ENCODE measurements at regions not wholly inside any gene's neighbourhood (a gene's known extent, or its start where the extent isn't known, plus 50 kb on each side); places are given as distances from the start of the nearest gene placed in this dataset.
"Not testable (repeated sequence)": the region's sequence is repeated elsewhere in the genome, so short reads cannot be mapped to it uniquely, and the experiment has no call there.

GRCh38 chr11:13567551-13567950 is 71.8 kb upstream of the PTH start:
- Histone ChIP-seq H3K9ac (ENCODE audit: insufficient read depth in 1 of 2, low read length in 2 of 2) (no peak overlapping the region), H3K27ac (ENCODE audit: low read depth in 1 of 2, low read length in 1 of 2) (no peak overlapping the region), H3K36me3 (ENCODE audit: control insufficient read depth in 4 of 4, insufficient read depth in 4 of 4, low read length in 4 of 4) (no peaks in the 10 kb centered on the region), H3K9me3 (ENCODE audit: control insufficient read depth in 4 of 4, insufficient read depth in 3 of 4, low read length in 3 of 4) (peaks cover 0 to 6% (median 2%) of the 10 kb centered on the region in 4 donors), H3K27me3 (ENCODE audit: control insufficient read depth in 3 of 3, insufficient read depth in 3 of 3, low read length in 2 of 3) (no peaks in the 10 kb centered on the region), H3K4me3 (no peak overlapping the region), H3K4me1 (ENCODE audit: control insufficient read depth in 5 of 5, insufficient read depth in 5 of 5, low read length in 5 of 5) (no peaks in the 10 kb centered on the region)
- TF ChIP-seq CTCF (IDR thresholded peaks at IDR 0.05; ENCODE audit: control extremely low read depth, extremely low read depth) = no peak
- no peak for DNase-seq
- no peak for ATAC-seq (ENCODE audit: insufficient read depth, low FRiP score)

GRCh38 chr11:13561860-13562259 is 66.1 kb upstream of the PTH start:
- no peak for ATAC-seq (ENCODE audit: insufficient read depth, low FRiP score)

GRCh38 chr11:13560341-13560740 is 64.5 kb upstream of the PTH start:
- not testable (repeated sequence) for H3K4me3 ChIP-seq; H3K27me3 ChIP-seq (ENCODE audit: control insufficient read depth in 3 of 3, insufficient read depth in 3 of 3, low read length in 2 of 3); H3K27ac ChIP-seq (ENCODE audit: low read depth in 1 of 2, low read length in 1 of 2); H3K4me1 ChIP-seq (ENCODE audit: control insufficient read depth in 5 of 5, insufficient read depth in 5 of 5, low read length in 5 of 5); H3K9ac ChIP-seq (ENCODE audit: insufficient read depth in 1 of 2, low read length in 2 of 2); H3K9me3 ChIP-seq (ENCODE audit: control insufficient read depth in 4 of 4, insufficient read depth in 3 of 4, low read length in 3 of 4); DNase-seq; H3K36me3 ChIP-seq (ENCODE audit: control insufficient read depth in 4 of 4, insufficient read depth in 4 of 4, low read length in 4 of 4); ATAC-seq (ENCODE audit: insufficient read depth, low FRiP score)
- WGBS, 2 donors = 63 to 69% methylated on average over 11 of the region's 11 CpGs

More at GRCh38 chr11:13561860-13562259, 66.1 kb upstream of the PTH start:
- no peak overlapping the region for H3K27ac ChIP-seq (ENCODE audit: low read depth in 1 of 2, low read length in 1 of 2)
- no peak for DNase-seq
- no peaks in the 10 kb centered on the region for H3K36me3 ChIP-seq (ENCODE audit: control insufficient read depth in 4 of 4, insufficient read depth in 4 of 4, low read length in 4 of 4)
- H3K9ac ChIP-seq (ENCODE audit: insufficient read depth in 1 of 2, low read length in 2 of 2) = no peak overlapping the region
- no peaks in the 10 kb centered on the region for H3K4me1 ChIP-seq (ENCODE audit: control insufficient read depth in 5 of 5, insufficient read depth in 5 of 5, low read length in 5 of 5)
- peaks cover 0 to 2% (median 0%) of the 10 kb centered on the region in 4 donors for H3K9me3 ChIP-seq (ENCODE audit: control insufficient read depth in 4 of 4, insufficient read depth in 3 of 4, low read length in 3 of 4)
- H3K4me3 ChIP-seq = no peak overlapping the region
- TF ChIP-seq CTCF (IDR thresholded peaks at IDR 0.05; ENCODE audit: control extremely low read depth, extremely low read depth) = no peak
- H3K27me3 ChIP-seq (ENCODE audit: control insufficient read depth in 3 of 3, insufficient read depth in 3 of 3, low read length in 2 of 3) = no peaks in the 10 kb centered on the region

- Histone ChIP-seq H3K9me3 (ENCODE audit: control insufficient read depth in 4 of 4, insufficient read depth in 3 of 4, low read length in 3 of 4) (no peaks in the 10 kb centered on the region), H3K36me3 (ENCODE audit: control insufficient read depth in 4 of 4, insufficient read depth in 4 of 4, low read length in 4 of 4) (no peaks in the 10 kb centered on the region), H3K27me3 (ENCODE audit: control insufficient read depth in 3 of 3, insufficient read depth in 3 of 3, low read length in 2 of 3) (no peaks in the 10 kb centered on the region), H3K4me1 (ENCODE audit: control insufficient read depth in 5 of 5, insufficient read depth in 5 of 5, low read length in 5 of 5) (no peaks in the 10 kb centered on the region), H3K4me3 (no peak overlapping the region), H3K27ac (ENCODE audit: low read depth in 1 of 2, low read length in 1 of 2) (no peak overlapping the region), H3K9ac (ENCODE audit: insufficient read depth in 1 of 2, low read length in 2 of 2) (no peak overlapping the region)
- 74 to 77% methylated on average over 3 of the region's 3 CpGs for WGBS, 2 donors
- DNase-seq (no peak), ATAC-seq (ENCODE audit: insufficient read depth, low FRiP score) (no peak)
- no peak for TF ChIP-seq CTCF (IDR thresholded peaks at IDR 0.05; ENCODE audit: control extremely low read depth, extremely low read depth)
Observed at GRCh38 chr11:13552784-13553183, 57.0 kb upstream of the PTH start.

Data from lung (tissue), 11 donors.